Inflammatory macrophage treated with lipopolysaccharide for 1 hour (primary cell): ENCODE measurements at regions not wholly inside any gene's neighbourhood (a gene's known extent, or its start where the extent isn't known, plus 50 kb on each side); places are given as distances from the start of the nearest gene placed in this dataset.
"Not testable (repeated sequence)": the region's sequence is repeated elsewhere in the genome, so short reads cannot be mapped to it uniquely, and the experiment has no call there.

ENCODE experiments used
- DNase-seq, 2 donors: peaks; one replicate each; pipeline ENCODE4 v3.0.0-alpha.2; 2020 to 2022

- DNase-seq: no peak
These were observed 50.1 kb upstream of the SIRPA start for GRCh38 chr20:1845163-1845523.

GRCh38 chr20:1844325-1845162 lies 50.7 kb upstream of the SIRPA start:
- DNase-seq: peak; percentile 94 to 96

- DNase-seq: no peak
These were observed 52.9 kb upstream of the SIRPA start for GRCh38 chr20:1842281-1842680.

- no peak for DNase-seq
These were observed 53.6 kb upstream of the SIRPA start for GRCh38 chr20:1841554-1842140.

GRCh38 chr20:1840817-1841553 lies 54.2 kb upstream of the SIRPA start:
- peak in 1 of 2 donors; percentile 45 for DNase-seq

- DNase-seq: not testable (repeated sequence)
These were observed 55.6 kb upstream of the SIRPA start for GRCh38 chr20:1839376-1840317.

GRCh38 chr20:1838556-1839279 lies 56.5 kb upstream of the SIRPA start:
- DNase-seq: no peak

- no peak for DNase-seq
These were observed 59.8 kb upstream of the SIRPA start for GRCh38 chr20:1835186-1836035.

- DNase-seq: no peak
These were observed 61.2 kb upstream of the SIRPA start for GRCh38 chr20:1833728-1834726.

GRCh38 chr20:1833216-1833615 lies 62.0 kb upstream of the SIRPA start:
- no peak for DNase-seq

- no peak for DNase-seq
These were observed 62.6 kb upstream of the SIRPA start for GRCh38 chr20:1832634-1833033.

GRCh38 chr20:1831606-1832005 lies 63.6 kb upstream of the SIRPA start:
- no peak for DNase-seq

GRCh38 chr20:1831096-1831495 lies 64.1 kb upstream of the SIRPA start:
- DNase-seq: no peak

GRCh38 chr20:1830240-1830639 lies 65.0 kb upstream of the SIRPA start:
- DNase-seq: no peak

- no peak for DNase-seq
These were observed 65.7 kb upstream of the SIRPA start for GRCh38 chr20:1829531-1829930.

- no peak for DNase-seq
These were observed 66.4 kb upstream of the SIRPA start for GRCh38 chr20:1828786-1829131.

- no peak for DNase-seq
These were observed 67.0 kb upstream of the SIRPA start for GRCh38 chr20:1827974-1828785.

- DNase-seq: no peak
These were observed 67.7 kb upstream of the SIRPA start for GRCh38 chr20:1827510-1827973.

- DNase-seq: no peak
These were observed 69.2 kb upstream of the SIRPA start for GRCh38 chr20:1825938-1826445.
